Neutrophil (primary cell): ENCODE measurements at regions not wholly inside any gene's neighbourhood (a gene's known extent, or its start where the extent isn't known, plus 50 kb on each side); places are given as distances from the start of the nearest gene placed in this dataset.

Experiments used
- H3K27ac ChIP-seq: fragments of 200-600 bp; sonication (generic); 2 replicates; pipeline ENCODE4 v1.5.1; 2016; ENCODE audit warnings: mild to moderate bottlenecking, moderate library complexity
- H3K27me3 ChIP-seq: fragments of 200-600 bp; sonication (generic); 2 replicates; pipeline ENCODE4 v1.6.0; 2016; ENCODE audit warnings: mild to moderate bottlenecking
- H3K36me3 ChIP-seq: fragments of 200-600 bp; sonication (generic); 2 replicates; pipeline ENCODE4 v1.5.1; 2017
- H3K4me1 ChIP-seq, 2 experiments: fragments of 200-600 bp in 1 of 2; sonication (generic) in 1 of 2; 1 replicate in 1 of 2; 2 replicates in 1 of 2; pipeline versions ENCODE4 v1.5.1 to v1.6.1; 2013 to 2016; ENCODE audit warnings: low read depth in 1 of 2, low read length in 1 of 2, mild to moderate bottlenecking in 1 of 2, moderate library complexity in 1 of 2; ENCODE audit not compliant: control insufficient read depth in 1 of 2, insufficient read depth in 1 of 2
- H3K4me3 ChIP-seq, 2 experiments: fragments of 200-600 bp in 1 of 2; sonication (generic) in 1 of 2; 1 replicate in 1 of 2; 2 replicates in 1 of 2; pipeline ENCODE4 v1.5.1; 2013 to 2016; ENCODE audit warnings: low read depth in 1 of 2, low read length in 1 of 2, mild to moderate bottlenecking in 1 of 2, moderate library complexity in 1 of 2
- H3K9me3 ChIP-seq: fragments of 200-600 bp; sonication (generic); 2 replicates; pipeline ENCODE4 v1.5.1; 2016
- CTCF ChIP-seq: fragments of 200-600 bp; sonication (generic); IDR thresholded peaks from 2 replicates; pipeline ENCODE4 v1.5.1; 2016; ENCODE audit warnings: antibody characterized with exemption

- Histone ChIP-seq H3K4me3 (no peak overlapping the region), H3K27ac (no peak overlapping the region), H3K27me3 (no peaks in the 10 kb centered on the region), H3K36me3 (no peaks in the 10 kb centered on the region), H3K9me3 (no peaks in the 10 kb centered on the region), H3K4me1 (no peaks in the 10 kb centered on the region)
- TF ChIP-seq CTCF: no peak
Measured at GRCh38 chr11:127448101-127448500, 447.5 kb upstream of the KIRREL3 start.

GRCh38 chr11:127445476-127445875 lies 444.9 kb upstream of the KIRREL3 start:
- no peak for TF ChIP-seq CTCF
- Histone ChIP-seq H3K9me3 (no peaks in the 10 kb centered on the region), H3K4me3 (no peak overlapping the region), H3K4me1 (no peaks in the 10 kb centered on the region), H3K27ac (no peak overlapping the region), H3K36me3 (no peaks in the 10 kb centered on the region), H3K27me3 (no peaks in the 10 kb centered on the region)

GRCh38 chr11:127443297-127443696 lies 442.7 kb upstream of the KIRREL3 start:
- Histone ChIP-seq H3K4me1 (no peaks in the 10 kb centered on the region), H3K36me3 (no peaks in the 10 kb centered on the region), H3K4me3 (no peak overlapping the region), H3K9me3 (no peaks in the 10 kb centered on the region), H3K27me3 (no peaks in the 10 kb centered on the region), H3K27ac (no peak overlapping the region)
- no peak for TF ChIP-seq CTCF

- Histone ChIP-seq H3K36me3 (no peaks in the 10 kb centered on the region), H3K4me3 (no peak overlapping the region), H3K27me3 (no peaks in the 10 kb centered on the region), H3K4me1 (no peaks in the 10 kb centered on the region), H3K27ac (no peak overlapping the region), H3K9me3 (no peaks in the 10 kb centered on the region)
- no peak for TF ChIP-seq CTCF
Measured at GRCh38 chr11:127440616-127441015, 440.0 kb upstream of the KIRREL3 start.

- no peak overlapping the region for H3K27ac ChIP-seq
- no peaks in the 10 kb centered on the region for H3K27me3 ChIP-seq
Measured at GRCh38 chr11:127425281-127425680, 424.7 kb upstream of the KIRREL3 start.

More at GRCh38 chr11:127425281-127425680, 424.7 kb upstream of the KIRREL3 start:
- H3K4me1 ChIP-seq: no peaks in the 10 kb centered on the region
- TF ChIP-seq CTCF: no peak
- no peaks in the 10 kb centered on the region for H3K36me3 ChIP-seq
- no peaks in the 10 kb centered on the region for H3K9me3 ChIP-seq
- no peak overlapping the region for H3K4me3 ChIP-seq
